C4-2B (cell line): ENCODE measurements at regions not wholly inside any gene's neighbourhood (a gene's known extent, or its start where the extent isn't known, plus 50 kb on each side); places are given as distances from the start of the nearest gene placed in this dataset.

Experiments
- CTCF ChIP-seq: fragments of 450-650 bp; conservative IDR thresholded peaks from 2 replicates; pipeline ENCODE4 v1.5.1; 2017; ENCODE audit warnings: mild to moderate bottlenecking
- ZFX ChIP-seq: fragments of 450-650 bp; IDR thresholded peaks from 2 replicates; pipeline ENCODE4 v1.6.1; 2017

- TF ChIP-seq CTCF (no peak), ZFX (no peak)
Observed at GRCh38 chr20:22354647-22355046, 229.7 kb downstream of the FOXA2 start.
